GM21447 (cell line): ENCODE measurements at regions not wholly inside any gene's neighbourhood (a gene's known extent, or its start where the extent isn't known, plus 50 kb on each side); places are given as distances from the start of the nearest gene placed in this dataset.

ENCODE experiments used
- ATAC-seq: cut with Tn5 transposase; IDR thresholded peaks from one replicate; pipeline ENCODE4 v1.9.1; 2021; ENCODE audit not compliant: unreplicated experiment

GRCh38 chr14:98545181-98545580, 726.8 kb downstream of the BCL11B start:
- no peak for ATAC-seq

GRCh38 chr14:98548071-98548686, 723.8 kb downstream of the BCL11B start:
- ATAC-seq, result no peak

GRCh38 chr14:98551028-98551427, 721.0 kb downstream of the BCL11B start:
- no peak for ATAC-seq

- no peak for ATAC-seq
Measured at GRCh38 chr14:98555440-98555839, 716.6 kb downstream of the BCL11B start.

- ATAC-seq, result no peak
Measured at GRCh38 chr14:98564006-98564405, 708.0 kb downstream of the BCL11B start.

- no peak for ATAC-seq
Measured at GRCh38 chr14:98564541-98564940, 707.5 kb downstream of the BCL11B start.

GRCh38 chr14:98571104-98571503, 700.9 kb downstream of the BCL11B start:
- no peak for ATAC-seq

- ATAC-seq, result no peak
Measured at GRCh38 chr14:98573082-98573481, 698.9 kb downstream of the BCL11B start.

GRCh38 chr14:98576463-98576862, 695.5 kb downstream of the BCL11B start:
- ATAC-seq, result no peak

GRCh38 chr14:98578204-98578603, 693.8 kb downstream of the BCL11B start:
- no peak for ATAC-seq

- no peak for ATAC-seq
Measured at GRCh38 chr14:98579140-98579539, 692.9 kb downstream of the BCL11B start.

GRCh38 chr14:98580131-98580678, 691.8 kb downstream of the BCL11B start:
- no peak for ATAC-seq

- ATAC-seq, result no peak
Measured at GRCh38 chr14:98582276-98582675, 689.7 kb downstream of the BCL11B start.

GRCh38 chr14:98591161-98591560, 680.8 kb downstream of the BCL11B start:
- ATAC-seq, result no peak

- ATAC-seq, result no peak
Measured at GRCh38 chr14:98592611-98593170, 679.3 kb downstream of the BCL11B start.

- no peak for ATAC-seq
Measured at GRCh38 chr14:98593361-98593761, 678.6 kb downstream of the BCL11B start.

- no peak for ATAC-seq
Measured at GRCh38 chr14:98594156-98594555, 677.8 kb downstream of the BCL11B start.

GRCh38 chr14:98598576-98598975, 673.4 kb downstream of the BCL11B start:
- no peak for ATAC-seq

GRCh38 chr14:98599082-98599481, 672.9 kb downstream of the BCL11B start:
- no peak for ATAC-seq

- ATAC-seq, result no peak
Measured at GRCh38 chr14:98602983-98603382, 669.0 kb downstream of the BCL11B start.

GRCh38 chr14:98605043-98605442, 667.0 kb downstream of the BCL11B start:
- ATAC-seq, result no peak

GRCh38 chr14:98606041-98606640, 665.9 kb downstream of the BCL11B start:
- no peak for ATAC-seq
